Ishikawa (cell line): ENCODE measurements at regions not wholly inside any gene's neighbourhood (a gene's known extent, or its start where the extent isn't known, plus 50 kb on each side); places are given as distances from the start of the nearest gene placed in this dataset.

Source experiments
- CREB1 ChIP-seq: IDR thresholded peaks from 2 replicates; pipeline ENCODE4 v1.6.1; 2012; ENCODE audit warnings: low read depth
- EP300 ChIP-seq: IDR thresholded peaks from 2 replicates; pipeline ENCODE4 v1.6.1; 2012; ENCODE audit warnings: borderline replicate concordance
- FOXM1 ChIP-seq: IDR thresholded peaks from 2 replicates; pipeline ENCODE4 v1.6.1; 2012; ENCODE audit warnings: low read depth, borderline replicate concordance
- MAX ChIP-seq: IDR thresholded peaks from 2 replicates; pipeline ENCODE4 v1.6.1; 2012
- RAD21 ChIP-seq: IDR thresholded peaks from 2 replicates; pipeline ENCODE4 v1.6.1; 2012; ENCODE audit warnings: low read depth
- REST ChIP-seq: IDR thresholded peaks from 2 replicates; pipeline ENCODE4 v1.6.1; 2012; ENCODE audit warnings: low read depth, mild to moderate bottlenecking
- USF1 ChIP-seq: IDR thresholded peaks from 2 replicates; pipeline ENCODE4 v1.6.1; 2012
- YY1 ChIP-seq: IDR thresholded peaks from 2 replicates; pipeline ENCODE4 v1.6.1; 2012; ENCODE audit warnings: low read depth

- TF ChIP-seq MAX, result no peak
- no peak for TF ChIP-seq RAD21
- TF ChIP-seq YY1, result no peak
- no peak for TF ChIP-seq FOXM1
- TF ChIP-seq EP300, result no peak
- no peak for TF ChIP-seq REST
- no peak for TF ChIP-seq USF1
- no peak for TF ChIP-seq CREB1
These were observed 67.8 kb upstream of the SLC1A1 start for GRCh38 chr9:4422495-4422894.
